KOPT-K1 (cell line): ENCODE measurements at regions not wholly inside any gene's neighbourhood (a gene's known extent, or its start where the extent isn't known, plus 50 kb on each side); places are given as distances from the start of the nearest gene placed in this dataset.
"Not testable (repeated sequence)": the region's sequence is repeated elsewhere in the genome, so short reads cannot be mapped to it uniquely, and the experiment has no call there.

Source experiments
- H3K27ac ChIP-seq: fragments of 200-600 bp; sonication (generic); 2 replicates; pipeline ENCODE4 v1.5.1; 2016; ENCODE audit warnings: antibody characterized with exemption, mild to moderate bottlenecking, low read depth, low read length; ENCODE audit not compliant: poor library complexity, severe bottlenecking
- H3K36me3 ChIP-seq: fragments of 200-600 bp; sonication (generic); 2 replicates; pipeline ENCODE4 v1.5.1; 2017; ENCODE audit warnings: antibody characterized with exemption, mild to moderate bottlenecking, low read length, moderate library complexity; ENCODE audit not compliant: insufficient read depth
- H3K9me3 ChIP-seq: fragments of 200-600 bp; sonication (generic); 2 replicates; pipeline ENCODE4 v1.5.1; 2017; ENCODE audit warnings: antibody characterized with exemption, low read length, mild to moderate bottlenecking; ENCODE audit not compliant: insufficient read depth, poor library complexity, severe bottlenecking

- Histone ChIP-seq H3K9me3 (peaks cover 8% of the 10 kb centered on the region), H3K27ac (no peak overlapping the region), H3K36me3 (no peaks in the 10 kb centered on the region)
These were observed 52.8 kb upstream of the IKZF1 start for GRCh38 chr7:50251765-50252164.

GRCh38 chr7:50246551-50246950, 58.0 kb upstream of the IKZF1 start:
- H3K36me3 ChIP-seq: no peaks in the 10 kb centered on the region
- peaks cover 30% of the 10 kb centered on the region for H3K9me3 ChIP-seq
- H3K27ac ChIP-seq: no peak overlapping the region

- not testable (repeated sequence) for H3K27ac ChIP-seq, H3K36me3 ChIP-seq
- H3K9me3 ChIP-seq: peaks cover 32% of the 10 kb centered on the region
These were observed 62.4 kb upstream of the IKZF1 start for GRCh38 chr7:50242111-50242510.

GRCh38 chr7:50240699-50241098, 63.8 kb upstream of the IKZF1 start:
- not testable (repeated sequence) for H3K27ac ChIP-seq, H3K36me3 ChIP-seq
- peaks cover 19% of the 10 kb centered on the region for H3K9me3 ChIP-seq

- Histone ChIP-seq H3K9me3 (peaks cover 12% of the 10 kb centered on the region), H3K36me3 (no peaks in the 10 kb centered on the region), H3K27ac (no peak overlapping the region)
These were observed 74.6 kb upstream of the IKZF1 start for GRCh38 chr7:50229964-50230363.

GRCh38 chr7:50228148-50228547, 76.4 kb upstream of the IKZF1 start:
- Histone ChIP-seq H3K27ac (peak overlapping the region; percentile 83), H3K36me3 (no peaks in the 10 kb centered on the region), H3K9me3 (peaks cover 21% of the 10 kb centered on the region)

GRCh38 chr7:50227726-50228125, 76.8 kb upstream of the IKZF1 start:
- H3K9me3 ChIP-seq: peaks cover 25% of the 10 kb centered on the region
- no peaks in the 10 kb centered on the region for H3K36me3 ChIP-seq
- H3K27ac ChIP-seq: peak overlapping the region; percentile 83

- Histone ChIP-seq H3K36me3 (no peaks in the 10 kb centered on the region), H3K27ac (peak overlapping the region; percentile 83), H3K9me3 (peaks cover 35% of the 10 kb centered on the region)
These were observed 77.8 kb upstream of the IKZF1 start for GRCh38 chr7:50226669-50227068.

GRCh38 chr7:50226145-50226544, 78.4 kb upstream of the IKZF1 start:
- Histone ChIP-seq H3K9me3 (peaks cover 40% of the 10 kb centered on the region), H3K27ac (peak overlapping the region; percentile 83), H3K36me3 (no peaks in the 10 kb centered on the region)

GRCh38 chr7:50221433-50221832, 83.1 kb upstream of the IKZF1 start:
- Histone ChIP-seq H3K9me3 (peaks cover 31% of the 10 kb centered on the region), H3K36me3 (no peaks in the 10 kb centered on the region), H3K27ac (no peak overlapping the region)

GRCh38 chr7:50221028-50221427, 83.5 kb upstream of the IKZF1 start:
- Histone ChIP-seq H3K9me3 (peaks cover 31% of the 10 kb centered on the region), H3K36me3 (no peaks in the 10 kb centered on the region), H3K27ac (no peak overlapping the region)

GRCh38 chr7:50220273-50220672, 84.2 kb upstream of the IKZF1 start:
- Histone ChIP-seq H3K36me3 (no peaks in the 10 kb centered on the region), H3K27ac (no peak overlapping the region), H3K9me3 (peaks cover 31% of the 10 kb centered on the region)

- Histone ChIP-seq H3K27ac (peak overlapping the region; percentile 25), H3K9me3 (peaks cover 19% of the 10 kb centered on the region)
These were observed 86.7 kb upstream of the IKZF1 start for GRCh38 chr7:50217821-50218281.

GRCh38 chr7:50217401-50217800, 87.1 kb upstream of the IKZF1 start:
- H3K36me3 ChIP-seq: no peaks in the 10 kb centered on the region
- peak overlapping the region; percentile 25 for H3K27ac ChIP-seq
- H3K9me3 ChIP-seq: peaks cover 15% of the 10 kb centered on the region

More at GRCh38 chr7:50217821-50218281, 86.7 kb upstream of the IKZF1 start:
- no peaks in the 10 kb centered on the region for H3K36me3 ChIP-seq

GRCh38 chr7:50216626-50217025, 87.9 kb upstream of the IKZF1 start:
- H3K9me3 ChIP-seq: peaks cover 7% of the 10 kb centered on the region
- H3K27ac ChIP-seq: no peak overlapping the region
- no peaks in the 10 kb centered on the region for H3K36me3 ChIP-seq

- H3K9me3 ChIP-seq: no peaks in the 10 kb centered on the region
- no peaks in the 10 kb centered on the region for H3K36me3 ChIP-seq
- H3K27ac ChIP-seq: peak overlapping the region; percentile 77
These were observed 89.7 kb upstream of the IKZF1 start for GRCh38 chr7:50214771-50215170.
